Mucosa of descending colon (tissue), 3 donors: ENCODE measurements at regions not wholly inside any gene's neighbourhood (a gene's known extent, or its start where the extent isn't known, plus 50 kb on each side); places are given as distances from the start of the nearest gene placed in this dataset.

Source experiments
- ATAC-seq: fragments of 200-7000 bp; cut with Tn5 transposase; one replicate; pipeline ENCODE4 v1.9.1; 2020; ENCODE audit warnings: mild to moderate bottlenecking, moderate library complexity
- DNase-seq, 3 donors: peaks; one replicate each; pipeline ENCODE4 v3.0.0-alpha.2; 2020
- H3K36me3 ChIP-seq: fragments of 200-600 bp; one replicate; pipeline ENCODE4 v1.8.0; 2021; ENCODE audit warnings: low read depth, mild to moderate bottlenecking
- H3K4me1 ChIP-seq: fragments of 200-600 bp; one replicate; pipeline ENCODE4 v1.8.0; 2021; ENCODE audit warnings: low read depth, mild to moderate bottlenecking
- H3K4me3 ChIP-seq: fragments of 200-600 bp; one replicate; pipeline ENCODE4 v1.8.0; 2021; ENCODE audit warnings: mild to moderate bottlenecking
- H3K9me3 ChIP-seq: fragments of 200-600 bp; one replicate; pipeline ENCODE4 v1.8.0; 2021; ENCODE audit warnings: mild to moderate bottlenecking
- CTCF ChIP-seq: fragments of 200-600 bp; IDR thresholded peaks from one replicate; pipeline ENCODE4 v1.8.0; 2022; ENCODE audit warnings: antibody characterized with exemption, mild to moderate bottlenecking
- intact Hi-C, 2 donors: fragments of 100-400 bp; cut with DNase I in 1 of 2; cut with micrococcal nuclease in 1 of 2; formaldehyde crosslinking; loops; one replicate each; pipeline versions ENCODE4 v1.11.0 to v1.11.1; 2022; cut with DNase I, micrococcal nuclease
- donor health status: DM: no; HTN: no; CAD: no; lungs with moderate emphysema.
- donor health status: DM: no; HTN: no; CAD: no.
- donor health status: DM: no; HTN: yes; CAD: no.

GRCh38 chr14:45400950-45401640 lies 148.1 kb upstream of the MIS18BP1 start:
- no peaks in the 10 kb centered on the region for H3K9me3 ChIP-seq
- H3K4me3 ChIP-seq = no peak overlapping the region
- ATAC-seq (no peak), DNase-seq (no peak)
- no peak for TF ChIP-seq CTCF
- no peaks in the 10 kb centered on the region for H3K4me1 ChIP-seq
- no peaks in the 10 kb centered on the region for H3K36me3 ChIP-seq
- intact Hi-C loops = no loop called here

DNA sequence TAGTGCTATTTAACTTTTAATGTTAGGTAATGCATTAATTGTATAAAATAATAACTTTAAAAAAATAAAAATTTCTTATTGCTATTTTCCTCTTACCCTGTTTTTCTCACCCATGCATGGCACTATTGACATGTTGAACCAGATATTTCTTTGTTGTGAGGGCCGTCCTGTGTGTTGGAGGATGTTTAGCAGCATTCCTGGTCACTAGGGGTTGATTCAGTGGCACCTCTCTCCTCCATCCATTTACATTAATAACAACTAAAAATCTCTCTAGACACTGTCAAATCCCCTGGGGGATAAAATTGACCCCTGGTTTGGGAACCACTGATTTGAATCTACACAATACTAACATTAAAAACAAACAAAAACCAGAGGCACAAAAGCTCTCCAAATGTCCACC lies 147.5 kb upstream of the MIS18BP1 start:
- Histone ChIP-seq H3K4me1 (no peaks in the 10 kb centered on the region), H3K9me3 (no peaks in the 10 kb centered on the region), H3K36me3 (no peaks in the 10 kb centered on the region), H3K4me3 (no peak overlapping the region)
- intact Hi-C loops = no loop called here
- no peak for TF ChIP-seq CTCF
- no peak for DNase-seq
- ATAC-seq = no peak

GRCh38 chr14:45381091-45381490 lies 128.1 kb upstream of the MIS18BP1 start:
- DNase-seq (no peak), ATAC-seq (no peak)
- Histone ChIP-seq H3K9me3 (no peaks in the 10 kb centered on the region), H3K4me3 (no peak overlapping the region), H3K36me3 (no peaks in the 10 kb centered on the region), H3K4me1 (no peaks in the 10 kb centered on the region)
- TF ChIP-seq CTCF = no peak
- intact Hi-C loops = no loop called here

- no peak overlapping the region for H3K4me3 ChIP-seq
- no peak for TF ChIP-seq CTCF
- ATAC-seq = no peak
Measured at GRCh38 chr14:45377166-45377565, 124.2 kb upstream of the MIS18BP1 start.

GRCh38 chr14:45373877-45374276 lies 120.9 kb upstream of the MIS18BP1 start:
- Histone ChIP-seq H3K36me3 (no peaks in the 10 kb centered on the region), H3K4me1 (no peaks in the 10 kb centered on the region), H3K9me3 (no peaks in the 10 kb centered on the region), H3K4me3 (no peak overlapping the region)
- ATAC-seq (no peak), DNase-seq (no peak)
- intact Hi-C loops = no loop called here
- no peak for TF ChIP-seq CTCF

More at GRCh38 chr14:45377166-45377565, 124.2 kb upstream of the MIS18BP1 start:
- no peaks in the 10 kb centered on the region for H3K9me3 ChIP-seq
- H3K36me3 ChIP-seq = no peaks in the 10 kb centered on the region
- intact Hi-C loops = no loop called here
- no peak for DNase-seq
- H3K4me1 ChIP-seq = no peaks in the 10 kb centered on the region
